ENCODE measurements at regions not wholly inside any gene's neighbourhood (a gene's known extent, or its start where the extent isn't known, plus 50 kb on each side); places are given as distances from the start of the nearest gene placed in this dataset.

DNA sequence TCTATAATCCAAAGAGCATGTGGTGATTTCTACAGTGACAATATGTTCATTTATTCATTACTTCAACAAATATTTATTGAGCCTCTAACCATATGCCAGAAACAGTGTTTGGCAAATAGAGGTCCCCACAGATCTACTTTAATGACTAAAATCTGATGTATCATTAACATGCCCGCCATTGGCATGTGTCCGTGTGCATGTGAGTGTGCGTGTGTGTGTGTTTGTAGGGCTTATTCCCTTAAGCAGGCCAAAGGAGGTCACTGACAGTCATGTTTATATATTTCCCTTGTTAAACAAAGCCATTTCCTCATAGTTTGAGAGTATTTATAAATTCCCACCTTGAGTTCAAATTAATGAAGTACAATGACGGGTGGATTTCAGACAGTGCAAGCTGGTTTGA, 174.4 kb upstream of the IRX6 start:
- TF ChIP-seq POLR2AphosphoS5 (IDR thresholded peaks at IDR 0.05; ENCODE audit: low read depth, low read length) (no peak), POLR2A (IDR thresholded peaks at IDR 0.05; ENCODE audit: low read depth, low read length) (no peak), TAF1 (IDR thresholded peaks at IDR 0.05; ENCODE audit: borderline replicate concordance, low read depth, low read length) (no peak)

Measured in GM12892 (cell line).